Urinary bladder (tissue), 3 donors: ENCODE measurements at regions not wholly inside any gene's neighbourhood (a gene's known extent, or its start where the extent isn't known, plus 50 kb on each side); places are given as distances from the start of the nearest gene placed in this dataset.

Source experiments
- DNase-seq: peaks from one replicate; pipeline ENCODE4 v3.0.0-alpha.2; 2015; ENCODE audit errors: extremely low spot score
- H3K27ac ChIP-seq: one replicate; pipeline ENCODE4 v1.5.1; 2013; ENCODE audit warnings: low read depth, mild to moderate bottlenecking, moderate library complexity
- H3K36me3 ChIP-seq: one replicate; pipeline ENCODE4 v1.6.1; 2013; ENCODE audit warnings: mild to moderate bottlenecking, moderate library complexity; ENCODE audit not compliant: insufficient read depth
- H3K4me1 ChIP-seq: one replicate; pipeline ENCODE4 v1.6.1; 2013; ENCODE audit warnings: mild to moderate bottlenecking, moderate library complexity; ENCODE audit not compliant: insufficient read depth
- H3K4me3 ChIP-seq: one replicate; pipeline ENCODE4 v1.5.1; 2013; ENCODE audit warnings: low read depth, low read length
- WGBS: extraction: QIAGEN DNeasy Blood & Tissue Kit; methylation state at CpG from one replicate; pipeline ENCODE4 v1.1.7; 2013; 5-methylcytosine and 5-hydroxymethylcytosine counted together
- donor health status: healthy with polysubstance abuse.
- donor health status: healthy.

GRCh38 chr18:70428439-70428838 is 139.6 kb downstream of the SOCS6 start:
- H3K27ac ChIP-seq = no peak overlapping the region
- no peaks in the 10 kb centered on the region for H3K4me1 ChIP-seq
- no peaks in the 10 kb centered on the region for H3K36me3 ChIP-seq
- no peak overlapping the region for H3K4me3 ChIP-seq
- no peak for DNase-seq
- WGBS = 69% methylated on average over 1 of the region's 1 CpG

- DNase-seq = no peak
- no peak overlapping the region for H3K27ac ChIP-seq
- 81% methylated on average over 9 of the region's 9 CpGs for WGBS
- H3K4me1 ChIP-seq = no peaks in the 10 kb centered on the region
- no peak overlapping the region for H3K4me3 ChIP-seq
- no peaks in the 10 kb centered on the region for H3K36me3 ChIP-seq
These were observed 138.0 kb downstream of the SOCS6 start for GRCh38 chr18:70426818-70427217.

- no peaks in the 10 kb centered on the region for H3K4me1 ChIP-seq
- H3K36me3 ChIP-seq = no peaks in the 10 kb centered on the region
- H3K4me3 ChIP-seq = no peak overlapping the region
- no peak for DNase-seq
- H3K27ac ChIP-seq = no peak overlapping the region
- 76% methylated on average over 3 of the region's 3 CpGs for WGBS
These were observed 136.4 kb downstream of the SOCS6 start for GRCh38 chr18:70425236-70425635.

GRCh38 chr18:70423988-70424387 is 135.1 kb downstream of the SOCS6 start:
- no peak overlapping the region for H3K4me3 ChIP-seq
- H3K27ac ChIP-seq = no peak overlapping the region
- 44% methylated on average over 4 of the region's 4 CpGs for WGBS
- DNase-seq = no peak
- no peaks in the 10 kb centered on the region for H3K4me1 ChIP-seq
- no peaks in the 10 kb centered on the region for H3K36me3 ChIP-seq

- H3K4me1 ChIP-seq = no peaks in the 10 kb centered on the region
- H3K4me3 ChIP-seq = no peak overlapping the region
- no peaks in the 10 kb centered on the region for H3K36me3 ChIP-seq
- no peak overlapping the region for H3K27ac ChIP-seq
- 59% methylated on average over 5 of the region's 5 CpGs for WGBS
- DNase-seq = no peak
These were observed 134.3 kb downstream of the SOCS6 start for GRCh38 chr18:70423120-70423519.

GRCh38 chr18:70422391-70422965 is 133.6 kb downstream of the SOCS6 start:
- no peak for DNase-seq
- Histone ChIP-seq H3K4me1 (no peaks in the 10 kb centered on the region), H3K36me3 (no peaks in the 10 kb centered on the region), H3K27ac (no peak overlapping the region), H3K4me3 (no peak overlapping the region)
- 65% methylated on average over 1 of the region's 1 CpG for WGBS

GRCh38 chr18:70421471-70422390 is 132.9 kb downstream of the SOCS6 start:
- no peaks in the 10 kb centered on the region for H3K4me1 ChIP-seq
- H3K27ac ChIP-seq = no peak overlapping the region
- H3K4me3 ChIP-seq = no peak overlapping the region
- WGBS = 66% methylated on average over 8 of the region's 8 CpGs
- no peak for DNase-seq
- H3K36me3 ChIP-seq = no peaks in the 10 kb centered on the region

GRCh38 chr18:70420146-70420898 is 131.5 kb downstream of the SOCS6 start:
- Histone ChIP-seq H3K4me1 (no peaks in the 10 kb centered on the region), H3K4me3 (no peak overlapping the region), H3K27ac (no peak overlapping the region), H3K36me3 (no peaks in the 10 kb centered on the region)
- DNase-seq = no peak
- WGBS = 56% methylated on average over 4 of the region's 4 CpGs

GRCh38 chr18:70419526-70419925 is 130.7 kb downstream of the SOCS6 start:
- H3K4me3 ChIP-seq = no peak overlapping the region
- no peak for DNase-seq
- no peak overlapping the region for H3K27ac ChIP-seq
- H3K36me3 ChIP-seq = no peaks in the 10 kb centered on the region
- H3K4me1 ChIP-seq = no peaks in the 10 kb centered on the region
- WGBS = 25% methylated on average over 3 of the region's 3 CpGs

- no peaks in the 10 kb centered on the region for H3K36me3 ChIP-seq
- WGBS = 74% methylated on average over 12 of the region's 12 CpGs
- no peak for DNase-seq
- H3K27ac ChIP-seq = no peak overlapping the region
- no peaks in the 10 kb centered on the region for H3K4me1 ChIP-seq
- H3K4me3 ChIP-seq = no peak overlapping the region
These were observed 129.9 kb downstream of the SOCS6 start for GRCh38 chr18:70418546-70419311.

- H3K36me3 ChIP-seq = no peaks in the 10 kb centered on the region
- H3K4me1 ChIP-seq = no peaks in the 10 kb centered on the region
- WGBS = 63% methylated on average over 5 of the region's 5 CpGs
- no peak overlapping the region for H3K27ac ChIP-seq
- no peak for DNase-seq
- H3K4me3 ChIP-seq = no peak overlapping the region
These were observed 129.0 kb downstream of the SOCS6 start for GRCh38 chr18:70417847-70418246.

- no peaks in the 10 kb centered on the region for H3K36me3 ChIP-seq
- 75% methylated on average over 8 of the region's 8 CpGs for WGBS
- no peaks in the 10 kb centered on the region for H3K4me1 ChIP-seq
- no peak for DNase-seq
- H3K27ac ChIP-seq = no peak overlapping the region
- no peak overlapping the region for H3K4me3 ChIP-seq
These were observed 127.7 kb downstream of the SOCS6 start for GRCh38 chr18:70416496-70416895.

- 73% methylated on average over 13 of the region's 13 CpGs for WGBS
- no peaks in the 10 kb centered on the region for H3K36me3 ChIP-seq
- DNase-seq = no peak
- no peak overlapping the region for H3K4me3 ChIP-seq
- H3K4me1 ChIP-seq = no peaks in the 10 kb centered on the region
- no peak overlapping the region for H3K27ac ChIP-seq
These were observed 127.1 kb downstream of the SOCS6 start for GRCh38 chr18:70415823-70416488.
